H1 (cell line): ENCODE measurements at regions not wholly inside any gene's neighbourhood (a gene's known extent, or its start where the extent isn't known, plus 50 kb on each side); places are given as distances from the start of the nearest gene placed in this dataset.

Experiments used
- CTCF ChIA-PET: fragments of 300-600 bp; sonication (Branson Sonifier 250); formaldehyde crosslinking; loops from one replicate; lab custom pipeline; 2021; ENCODE audit not compliant: partially characterized antibody; lab: Charles Lee
- POLR2A ChIA-PET: fragments of 300-600 bp; sonication (Branson Sonifier 250); formaldehyde crosslinking; loops from one replicate; lab custom pipeline; 2021; ENCODE audit warnings: inconsistent platforms; ENCODE audit not compliant: partially characterized antibody; lab: Charles Lee
- DNase-seq, 2 experiments: peaks; one replicate each; pipeline versions ENCODE4 v3.0.0 to v3.0.0-alpha.2; 2010 to 2022; ENCODE audit warnings: low spot score in 2 of 2, low read depth in 1 of 2, mixed read lengths in 1 of 2
- FAIRE-seq: peaks from 2 replicates; lab custom pipeline; 2011; peaks lifted over from hg19 to GRCh38; lab: Jason Lieb, UNC
- H2AFZ ChIP-seq: 2 replicates; pipeline ENCODE4 v1.8.1; 2012; ENCODE audit warnings: low read length, inconsistent platforms
- H2AK5ac ChIP-seq: 2 replicates; pipeline ENCODE4 v1.6.1; 2013; ENCODE audit warnings: low read depth, low read length
- H2BK120ac ChIP-seq: replicated peaks from 2 replicates; pipeline ENCODE3; 2013; ENCODE audit warnings: low read depth, low read length, inconsistent platforms
- H2BK12ac ChIP-seq: 2 replicates; pipeline ENCODE4 v1.6.1; 2013; ENCODE audit warnings: low read depth, low read length
- H2BK15ac ChIP-seq: 2 replicates; pipeline ENCODE4 v1.6.1; 2013; ENCODE audit warnings: low read length
- H2BK20ac ChIP-seq: 2 replicates; pipeline ENCODE4 v1.6.1; 2013; ENCODE audit warnings: low read length
- H2BK5ac ChIP-seq: 2 replicates; pipeline ENCODE4 v1.6.1; 2013; ENCODE audit warnings: low read depth, low read length
- H3K14ac ChIP-seq: 2 replicates; pipeline ENCODE4 v1.6.1; 2013; ENCODE audit warnings: inconsistent platforms; ENCODE audit not compliant: insufficient read length
- H3K18ac ChIP-seq: 2 replicates; pipeline ENCODE4 v1.6.1; 2013; ENCODE audit warnings: low read length; ENCODE audit errors: extremely low read depth
- H3K23ac ChIP-seq: 2 replicates; pipeline ENCODE4 v1.6.1; 2013; ENCODE audit warnings: inconsistent platforms; ENCODE audit not compliant: insufficient read length
- H3K23me2 ChIP-seq: 2 replicates; pipeline ENCODE4 v1.6.1; 2013; ENCODE audit warnings: low read depth, low read length
- H3K27ac ChIP-seq: 2 replicates; pipeline ENCODE4 v1.6.1; 2011; ENCODE audit warnings: low read depth, low read length, inconsistent platforms
- H3K27me3 ChIP-seq, 4 experiments: replicated peaks in 1 of 4; 1 replicate in 1 of 4; 2 replicates in 3 of 4; pipeline versions ENCODE4 v1.6.1 to v1.8.1; 2011 to 2013; ENCODE audit warnings: low read length in 3 of 4, mild to moderate bottlenecking in 3 of 4, inconsistent platforms in 2 of 4, mixed read lengths in 2 of 4, moderate library complexity in 1 of 4; ENCODE audit not compliant: control insufficient read depth in 3 of 4, insufficient read depth in 3 of 4; ENCODE audit errors: extremely low read depth in 1 of 4
- H3K36me3 ChIP-seq, 4 experiments: 2 replicates each; pipeline versions ENCODE4 v1.6.1 to v1.8.1; 2011 to 2013; ENCODE audit warnings: mild to moderate bottlenecking in 4 of 4, low read length in 3 of 4, moderate library complexity in 2 of 4, control low read depth in 1 of 4, inconsistent platforms in 1 of 4; ENCODE audit not compliant: insufficient read depth in 4 of 4, control insufficient read depth in 2 of 4
- H3K4ac ChIP-seq: replicated peaks from 2 replicates; pipeline ENCODE3; 2013; ENCODE audit warnings: low read length, low read depth, mixed read lengths, inconsistent platforms; ENCODE audit not compliant: insufficient read length
- H3K4me1 ChIP-seq, 4 experiments: replicated peaks in 1 of 4; 1 replicate in 1 of 4; 2 replicates in 3 of 4; pipeline versions ENCODE4 v1.6.1 to v1.8.1; 2011 to 2013; ENCODE audit warnings: low read length in 3 of 4, inconsistent platforms in 2 of 4, mixed read lengths in 1 of 4; ENCODE audit not compliant: insufficient read depth in 4 of 4, control insufficient read depth in 3 of 4
- H3K4me2 ChIP-seq, 2 experiments: 2 replicates each; pipeline versions ENCODE4 v1.6.1 to v1.8.1; 2011 to 2013; ENCODE audit warnings: low read depth in 2 of 2, low read length in 2 of 2, control low read depth in 1 of 2, inconsistent platforms in 1 of 2, mild to moderate bottlenecking in 1 of 2; ENCODE audit not compliant: insufficient read depth in 1 of 2
- H3K4me3 ChIP-seq, 4 experiments: fragments of 200-600, 300-600 bp in 1 of 4; sonication (generic), shearing (Covaris generic), sonication (Bioruptor Twin) in 1 of 4; 2 replicates each; pipeline versions ENCODE4 v1.5.1 to v1.8.1; 2011 to 2016; ENCODE audit warnings: low read length in 4 of 4, low read depth in 3 of 4, control low read depth in 2 of 4, inconsistent platforms in 2 of 4, mild to moderate bottlenecking in 2 of 4, mixed read lengths in 1 of 4, moderate library complexity in 1 of 4; ENCODE audit not compliant: insufficient read depth in 2 of 4; ENCODE audit errors: extremely low read depth in 1 of 4
- H3K56ac ChIP-seq: replicated peaks from 2 replicates; pipeline ENCODE3; 2013; ENCODE audit warnings: low read depth, mild to moderate bottlenecking, mixed read lengths, low read length, inconsistent platforms; ENCODE audit not compliant: insufficient read length
- H3K79me1 ChIP-seq: 2 replicates; pipeline ENCODE4 v1.6.1; 2013; ENCODE audit warnings: low read depth, low read length, control low read depth
- H3K79me2 ChIP-seq, 2 experiments: 2 replicates each; pipeline versions ENCODE4 v1.6.1 to v1.8.1; 2012 to 2013; ENCODE audit warnings: low read length in 2 of 2, mild to moderate bottlenecking in 2 of 2, inconsistent platforms in 1 of 2; ENCODE audit not compliant: insufficient read depth in 2 of 2, control insufficient read depth in 1 of 2
- H3K9ac ChIP-seq, 4 experiments: replicated peaks in 1 of 4; 1 replicate in 1 of 4; 2 replicates in 3 of 4; pipeline versions ENCODE4 v1.6.1 to v1.8.1; 2011 to 2013; ENCODE audit warnings: low read depth in 3 of 4, low read length in 3 of 4, control low read depth in 2 of 4, mild to moderate bottlenecking in 2 of 4, moderate library complexity in 2 of 4, inconsistent platforms in 1 of 4; ENCODE audit errors: extremely low read depth in 1 of 4
- H3K9me3 ChIP-seq, 2 experiments: 2 replicates each; pipeline versions ENCODE4 v1.6.1 to v1.8.1; 2012 to 2013; ENCODE audit warnings: mild to moderate bottlenecking in 2 of 2, moderate library complexity in 2 of 2, control low read depth in 1 of 2, inconsistent platforms in 1 of 2, low read depth in 1 of 2, low read length in 1 of 2, mixed read lengths in 1 of 2; ENCODE audit not compliant: insufficient read depth in 2 of 2
- H4K20me1 ChIP-seq, 2 experiments: replicated peaks in 1 of 2; 2 replicates each; pipeline versions ENCODE3 to v1.8.1; 2011 to 2013; ENCODE audit warnings: inconsistent platforms in 2 of 2, low read length in 2 of 2, mild to moderate bottlenecking in 1 of 2; ENCODE audit not compliant: insufficient read depth in 2 of 2, control insufficient read depth in 1 of 2
- H4K5ac ChIP-seq: 2 replicates; pipeline ENCODE4 v1.6.1; 2013; ENCODE audit warnings: low read length, low read depth, mixed read lengths, inconsistent platforms; ENCODE audit not compliant: insufficient read length
- H4K8ac ChIP-seq: 2 replicates; pipeline ENCODE4 v1.8.0; 2013; ENCODE audit warnings: mild to moderate bottlenecking, moderate library complexity, low read length, inconsistent platforms; ENCODE audit not compliant: insufficient read depth; ENCODE audit errors: extremely low read depth
- H4K91ac ChIP-seq: replicated peaks from 2 replicates; pipeline ENCODE3; 2013; ENCODE audit warnings: low read length, mixed read lengths, inconsistent platforms; ENCODE audit not compliant: insufficient read length
- BACH1 ChIP-seq: IDR thresholded peaks from 2 replicates; pipeline ENCODE4 v1.6.1; 2012; ENCODE audit warnings: low read length, improper control_type of control experiment
- CREB1 ChIP-seq: IDR thresholded peaks from 2 replicates; pipeline ENCODE4 v1.6.1; 2012; ENCODE audit warnings: inconsistent platforms
- KDM4A ChIP-seq: IDR thresholded peaks from one replicate; pipeline ENCODE4 v1.7.1; 2012; ENCODE audit warnings: low read depth, mild to moderate bottlenecking, moderate library complexity, low read length, inconsistent platforms; ENCODE audit not compliant: severe bottlenecking
- NRF1 ChIP-seq: IDR thresholded peaks from 2 replicates; pipeline ENCODE4 v1.6.1; 2011; ENCODE audit warnings: mild to moderate bottlenecking, low read depth, low read length, improper control_type of control experiment
- PHF8 ChIP-seq: fragments of 200-600 bp; sonication (generic); conservative IDR thresholded peaks from 2 replicates; pipeline ENCODE4 v1.7.1; 2012; ENCODE audit warnings: low read depth, mild to moderate bottlenecking, inconsistent platforms, low read length, moderate library complexity
- SP2 ChIP-seq: IDR thresholded peaks from 2 replicates; pipeline ENCODE4 v1.6.1; 2012; ENCODE audit warnings: mild to moderate bottlenecking, low read length, inconsistent platforms
- SP4 ChIP-seq: IDR thresholded peaks from 2 replicates; pipeline ENCODE4 v1.6.1; 2012; ENCODE audit warnings: low read length, inconsistent platforms
- TEAD4 ChIP-seq: IDR thresholded peaks from 2 replicates; pipeline ENCODE4 v1.6.1; 2012; ENCODE audit warnings: low read depth, low read length, inconsistent platforms, mixed read lengths
- USF2 ChIP-seq: IDR thresholded peaks from 2 replicates; pipeline ENCODE4 v1.6.1; 2011; ENCODE audit warnings: low read length, improper control_type of control experiment
- YY1 ChIP-seq: IDR thresholded peaks from 2 replicates; pipeline ENCODE4 v1.6.1; 2011; ENCODE audit warnings: low read depth, mild to moderate bottlenecking, low read length
- WGBS, 2 experiments: shearing (Covaris generic) in 1 of 2; methylation state at CpG; one replicate each; pipeline versions ENCODE4 v1.1.6 to v1.1.7; 2013 to 2015; ENCODE audit warnings: low lambda C conversion rate in 2 of 2, mixed read lengths in 2 of 2, inconsistent platforms in 1 of 2, low coverage in 1 of 2, missing lambda C conversion rate in 1 of 2; ENCODE audit not compliant: insufficient replicate concordance in 2 of 2, insufficient coverage in 1 of 2, insufficient read length in 1 of 2; ENCODE audit errors: extremely low coverage in 1 of 2, missing lambda C conversion rate in 1 of 2; 5-methylcytosine and 5-hydroxymethylcytosine counted together

- no peak for FAIRE-seq
- Histone ChIP-seq H4K8ac (no peak overlapping the region), H2BK120ac (no peak overlapping the region), H2AK5ac (no peak overlapping the region), H3K4me2 (no peak overlapping the region), H3K23ac (no peak overlapping the region), H3K14ac (no peak overlapping the region), H2BK15ac (no peak overlapping the region), H3K27me3 (peaks cover 0 to 1% (median 0%) of the 10 kb centered on the region in 4 experiments; a peak in 2 of 7 replicates), H3K23me2 (no peaks in the 10 kb centered on the region), H3K4ac (no peak overlapping the region), H3K4me1 (no peaks in the 10 kb centered on the region), H2BK20ac (no peak overlapping the region), H3K9me3 (no peaks in the 10 kb centered on the region), H3K56ac (no peak overlapping the region), H3K36me3 (no peaks in the 10 kb centered on the region), H3K79me2 (no peaks in the 10 kb centered on the region), H4K91ac (no peak overlapping the region), H3K18ac (no peak overlapping the region), H3K79me1 (no peaks in the 10 kb centered on the region), H4K5ac (no peak overlapping the region), H4K20me1 (no peaks in the 10 kb centered on the region), H3K4me3 (no peak overlapping the region), H2AFZ (no peak overlapping the region), H3K27ac (no peak overlapping the region), H2BK5ac (no peak overlapping the region), H3K9ac (no peak overlapping the region), H2BK12ac (no peak overlapping the region)
- POLR2A ChIA-PET: no interaction called here
- no peak for DNase-seq
- CTCF ChIA-PET: interaction anchor here (1.2 kb wide), 1 partner anchor 10 kb away, joined by 5 read pairs; no protein-coding TSS in a partner anchor
- TF ChIP-seq YY1 (no peak), KDM4A (no peak), TEAD4 (no peak), CREB1 (no peak), NRF1 (no peak), PHF8 (no peak), BACH1 (no peak), SP4 (no peak), USF2 (no peak), SP2 (no peak)
- 90% methylated on average over 2 of the region's 2 CpGs; no CpG with 5 or more reads in 1 of the 2 experiments for WGBS, 2 experiments
Measured at GRCh38 chr10:125294109-125294508, 133.7 kb upstream of the CTBP2 start.
